AG04450 (cell line): ENCODE measurements at regions not wholly inside any gene's neighbourhood (a gene's known extent, or its start where the extent isn't known, plus 50 kb on each side); places are given as distances from the start of the nearest gene placed in this dataset.
"Not testable (repeated sequence)": the region's sequence is repeated elsewhere in the genome, so short reads cannot be mapped to it uniquely, and the experiment has no call there.

Source experiments
- CTCF ChIA-PET: fragments of 300-600, 350-600 bp; formaldehyde crosslinking; extraction: SDS; loops from one replicate; lab custom pipeline; 2022; ENCODE audit warnings: antibody characterized with exemption, inconsistent platforms; lab: Charles Lee
- POLR2A ChIA-PET: fragments of 350-600 bp; formaldehyde crosslinking; extraction: SDS; loops from one replicate; lab custom pipeline; 2021; ENCODE audit warnings: antibody characterized with exemption, inconsistent platforms; lab: Yijun Ruan, JAX
- DNase-seq: peaks from one replicate; pipeline ENCODE4 v3.0.0-alpha.2; 2011; ENCODE audit warnings: low read depth, low spot score
- H3K27ac ChIP-seq: one replicate; pipeline ENCODE4 v1.5.1; 2012; ENCODE audit warnings: low read depth, low read length, control low read depth
- H3K27me3 ChIP-seq: one replicate; pipeline ENCODE4 v1.6.0; 2012; ENCODE audit warnings: low read length; ENCODE audit not compliant: control insufficient read depth, insufficient read depth
- H3K4me3 ChIP-seq: 2 replicates; pipeline ENCODE4 v1.5.1; 2011; ENCODE audit warnings: mild to moderate bottlenecking, low read depth, low read length, control low read depth
- H3K9me3 ChIP-seq: 2 replicates; pipeline ENCODE4 v1.5.1; 2012; ENCODE audit warnings: low read length; ENCODE audit not compliant: control insufficient read depth, insufficient read depth
- TF ChIP-seq, protein P1 (sequence below): IDR thresholded peaks from 2 replicates; pipeline ENCODE4 v1.5.1; 2011; ENCODE audit warnings: low read depth, low read length, control low read depth, inconsistent platforms

- no peak for DNase-seq
- H3K4me3 ChIP-seq, result no peak overlapping the region
- H3K27ac ChIP-seq, result no peak overlapping the region
- POLR2A ChIA-PET, result no interaction called here
- TF ChIP-seq, protein P1, sequence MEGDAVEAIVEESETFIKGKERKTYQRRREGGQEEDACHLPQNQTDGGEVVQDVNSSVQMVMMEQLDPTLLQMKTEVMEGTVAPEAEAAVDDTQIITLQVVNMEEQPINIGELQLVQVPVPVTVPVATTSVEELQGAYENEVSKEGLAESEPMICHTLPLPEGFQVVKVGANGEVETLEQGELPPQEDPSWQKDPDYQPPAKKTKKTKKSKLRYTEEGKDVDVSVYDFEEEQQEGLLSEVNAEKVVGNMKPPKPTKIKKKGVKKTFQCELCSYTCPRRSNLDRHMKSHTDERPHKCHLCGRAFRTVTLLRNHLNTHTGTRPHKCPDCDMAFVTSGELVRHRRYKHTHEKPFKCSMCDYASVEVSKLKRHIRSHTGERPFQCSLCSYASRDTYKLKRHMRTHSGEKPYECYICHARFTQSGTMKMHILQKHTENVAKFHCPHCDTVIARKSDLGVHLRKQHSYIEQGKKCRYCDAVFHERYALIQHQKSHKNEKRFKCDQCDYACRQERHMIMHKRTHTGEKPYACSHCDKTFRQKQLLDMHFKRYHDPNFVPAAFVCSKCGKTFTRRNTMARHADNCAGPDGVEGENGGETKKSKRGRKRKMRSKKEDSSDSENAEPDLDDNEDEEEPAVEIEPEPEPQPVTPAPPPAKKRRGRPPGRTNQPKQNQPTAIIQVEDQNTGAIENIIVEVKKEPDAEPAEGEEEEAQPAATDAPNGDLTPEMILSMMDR, result no peak
- no peaks in the 10 kb centered on the region for H3K27me3 ChIP-seq
- CTCF ChIA-PET, result no interaction called here
- no peaks in the 10 kb centered on the region; the same call in 1 of the 2 replicates for H3K9me3 ChIP-seq
Observed at GRCh38 chr2:133992454-133992853, 261.4 kb upstream of the MGAT5 start.

GRCh38 chr2:133993160-133993559, 260.7 kb upstream of the MGAT5 start:
- H3K4me3 ChIP-seq, result no peak overlapping the region
- DNase-seq, result no peak
- H3K9me3 ChIP-seq, result no peaks in the 10 kb centered on the region; the same call in 1 of the 2 replicates
- no peak overlapping the region for H3K27ac ChIP-seq
- TF ChIP-seq, protein P1, result no peak
- POLR2A ChIA-PET, result no interaction called here
- CTCF ChIA-PET, result no interaction called here
- H3K27me3 ChIP-seq, result no peaks in the 10 kb centered on the region

DNA sequence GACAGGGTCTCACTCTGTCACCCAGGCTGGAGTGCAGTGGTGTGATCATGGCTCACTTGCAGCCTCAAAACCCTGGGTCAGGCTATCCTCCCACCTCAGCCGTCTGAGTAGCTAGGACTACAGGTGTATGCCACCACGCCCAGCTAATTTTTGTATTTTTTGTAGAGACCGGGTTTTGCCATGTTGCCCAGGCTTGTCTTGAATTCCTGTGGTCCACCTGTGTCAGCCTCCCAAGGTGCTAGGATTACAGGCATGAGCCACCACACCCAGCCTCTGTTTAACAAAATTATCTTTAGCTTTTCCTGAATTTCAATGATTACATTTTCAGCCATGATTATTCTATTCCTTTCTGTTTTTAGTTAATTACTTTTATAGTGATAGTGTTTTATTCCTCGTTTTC, 255.1 kb upstream of the MGAT5 start:
- POLR2A ChIA-PET, H3K4me3 ChIP-seq, H3K9me3 ChIP-seq, H3K27me3 ChIP-seq, DNase-seq, H3K27ac ChIP-seq: not testable (repeated sequence)
- CTCF ChIA-PET, result interaction anchor here (0.5 kb wide), 1 partner anchor 198 kb away, joined by 3 read pairs; no protein-coding TSS in a partner anchor

- no peak for DNase-seq
- CTCF ChIA-PET, result interaction anchor here (1.2 kb wide), 1 partner anchor 448 kb away, joined by 3 read pairs; no protein-coding TSS in a partner anchor
- POLR2A ChIA-PET, result no interaction called here
- Histone ChIP-seq H3K4me3 (no peak overlapping the region), H3K27me3 (no peaks in the 10 kb centered on the region), H3K27ac (no peak overlapping the region), H3K9me3 (no peaks in the 10 kb centered on the region)
- TF ChIP-seq, protein P1, result no peak
Observed at GRCh38 chr2:134002391-134002790, 251.5 kb upstream of the MGAT5 start.

- no peaks in the 10 kb centered on the region for H3K27me3 ChIP-seq
- ChIA-PET POLR2A (no interaction called here), CTCF (interaction anchor here (1.2 kb wide), 1 partner anchor 448 kb away, joined by 3 read pairs; no protein-coding TSS in a partner anchor)
- no peak overlapping the region for H3K27ac ChIP-seq
- DNase-seq, result no peak
- TF ChIP-seq, protein P1, result no peak
- H3K9me3 ChIP-seq, result no peaks in the 10 kb centered on the region
- no peak overlapping the region for H3K4me3 ChIP-seq
Observed at GRCh38 chr2:134002921-134003320, 251.0 kb upstream of the MGAT5 start.
